Caco-2 (cell line): ENCODE measurements at regions not wholly inside any gene's neighbourhood (a gene's known extent, or its start where the extent isn't known, plus 50 kb on each side); places are given as distances from the start of the nearest gene placed in this dataset.

Experiments used
- BruUV-seq: library from RNA; stranded (reverse); fragments of 400-500 nt; replicated peaks from 2 replicates; lab custom pipeline; 2021; lab: Mats Ljungman, UMichigan
- CTCF ChIA-PET: fragments of 300-600 bp; sonication (Branson Sonifier 250); formaldehyde crosslinking; loops from one replicate; lab custom pipeline; 2022; ENCODE audit warnings: antibody characterized with exemption; lab: Charles Lee
- POLR2A ChIA-PET: fragments of 300-600 bp; sonication (Branson Sonifier 250); formaldehyde crosslinking; loops from one replicate; lab custom pipeline; 2022; ENCODE audit warnings: antibody characterized with exemption; lab: Charles Lee
- DNase-seq, 2 experiments: peaks; one replicate each; pipeline versions ENCODE4 v3.0.0 to v3.0.0-alpha.2; 2020 to 2022
- H3K27me3 ChIP-seq: replicated peaks from 2 replicates; pipeline ENCODE4 v1.6.0; 2011; ENCODE audit warnings: low read length; ENCODE audit not compliant: control insufficient read depth, insufficient read depth
- H3K36me3 ChIP-seq: 2 replicates; pipeline ENCODE4 v1.5.1; 2011; ENCODE audit warnings: low read length; ENCODE audit not compliant: control insufficient read depth, insufficient read depth
- H3K4me1 ChIP-seq: fragments of 250-450 bp; sonication (Bioruptor Pico); 2 replicates; pipeline ENCODE4 v1.5.1; 2020; ENCODE audit warnings: mild to moderate bottlenecking
- H3K4me3 ChIP-seq: 2 replicates; pipeline ENCODE4 v1.5.1; 2011; ENCODE audit warnings: low read depth, mild to moderate bottlenecking, control low read depth, low read length
- H3K9me3 ChIP-seq: fragments of 250-450 bp; sonication (Bioruptor Pico); 2 replicates; pipeline ENCODE4 v1.5.1; 2020; ENCODE audit warnings: mild to moderate bottlenecking, moderate library complexity
- H3K27ac Mint-ChIP-seq: one replicate; pipeline ENCODE4 v1.8.0; 2022; ENCODE audit warnings: mixed read lengths; ENCODE audit not compliant: unreplicated experiment
- H3K27me3 Mint-ChIP-seq: one replicate; pipeline ENCODE4 v1.8.0; 2022; ENCODE audit warnings: mixed read lengths; ENCODE audit not compliant: insufficient read depth, unreplicated experiment
- H3K36me3 Mint-ChIP-seq: one replicate; pipeline ENCODE4 v1.8.0; 2022; ENCODE audit warnings: mild to moderate bottlenecking, mixed read lengths; ENCODE audit not compliant: insufficient read depth, unreplicated experiment
- H3K4me1 Mint-ChIP-seq: one replicate; pipeline ENCODE4 v1.8.0; 2022; ENCODE audit warnings: low read depth, mixed read lengths; ENCODE audit not compliant: unreplicated experiment
- H3K4me3 Mint-ChIP-seq: one replicate; pipeline ENCODE4 v1.8.0; 2022; ENCODE audit warnings: mild to moderate bottlenecking, moderate library complexity, mixed read lengths; ENCODE audit not compliant: unreplicated experiment
- H3K9me3 Mint-ChIP-seq: one replicate; pipeline ENCODE4 v1.8.0; 2022; ENCODE audit warnings: mixed read lengths; ENCODE audit not compliant: unreplicated experiment
- intact Hi-C: fragments of 100-400 bp; cut with micrococcal nuclease; formaldehyde crosslinking; loops from one replicate; pipeline ENCODE4 v1.10.0; 2022; ENCODE audit not compliant: unreplicated experiment
- TF ChIP-seq, protein P1 (sequence below), 2 experiments: fragments of 200-600 bp in 1 of 2; IDR thresholded peaks; 1 replicate in 1 of 2; 2 replicates in 1 of 2; pipeline versions ENCODE4 v1.5.1 to v1.8.0; 2011 to 2022; ENCODE audit warnings: antibody characterized with exemption in 1 of 2, control low read depth in 1 of 2, inconsistent platforms in 1 of 2, low read depth in 1 of 2, low read length in 1 of 2, mild to moderate bottlenecking in 1 of 2, moderate library complexity in 1 of 2; ENCODE audit not compliant: insufficient read depth in 1 of 2, severe bottlenecking in 1 of 2, unreplicated experiment in 1 of 2

DNA sequence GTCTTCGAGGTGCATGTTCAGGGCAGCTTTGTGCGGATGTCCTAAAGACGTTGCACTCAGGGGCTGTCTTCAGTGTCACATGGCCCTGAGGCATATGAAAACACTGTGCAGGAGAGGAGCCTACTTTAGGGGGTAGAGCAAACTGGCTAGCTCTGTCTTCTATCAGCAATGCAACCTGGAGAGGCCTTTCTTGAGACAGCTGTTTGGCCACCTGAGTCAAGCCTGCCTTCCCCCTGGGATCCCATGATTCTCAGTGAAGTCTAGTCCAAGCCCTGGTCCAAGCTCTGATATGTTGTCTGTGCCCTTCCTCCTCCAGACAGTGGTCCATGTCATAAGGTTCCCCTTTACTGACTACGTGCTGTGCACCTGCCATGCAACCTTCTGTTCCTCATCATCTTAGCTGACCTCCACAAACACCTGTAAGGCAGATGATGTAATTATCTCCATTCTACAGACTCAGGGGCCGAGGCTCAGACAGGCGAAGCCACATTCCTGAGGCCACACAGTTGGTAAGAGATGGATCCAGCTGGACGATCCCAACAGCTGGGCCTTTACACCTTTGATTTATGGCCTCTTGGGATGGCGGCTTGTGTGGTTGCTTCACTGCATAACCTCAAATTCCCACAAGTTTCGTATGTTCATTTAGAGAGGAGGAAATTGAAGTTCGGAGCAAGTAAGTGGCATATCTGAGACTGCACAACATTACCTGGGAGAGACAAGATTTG lies 109.9 kb downstream of the COPS8 start:
- TF ChIP-seq, protein P1, sequence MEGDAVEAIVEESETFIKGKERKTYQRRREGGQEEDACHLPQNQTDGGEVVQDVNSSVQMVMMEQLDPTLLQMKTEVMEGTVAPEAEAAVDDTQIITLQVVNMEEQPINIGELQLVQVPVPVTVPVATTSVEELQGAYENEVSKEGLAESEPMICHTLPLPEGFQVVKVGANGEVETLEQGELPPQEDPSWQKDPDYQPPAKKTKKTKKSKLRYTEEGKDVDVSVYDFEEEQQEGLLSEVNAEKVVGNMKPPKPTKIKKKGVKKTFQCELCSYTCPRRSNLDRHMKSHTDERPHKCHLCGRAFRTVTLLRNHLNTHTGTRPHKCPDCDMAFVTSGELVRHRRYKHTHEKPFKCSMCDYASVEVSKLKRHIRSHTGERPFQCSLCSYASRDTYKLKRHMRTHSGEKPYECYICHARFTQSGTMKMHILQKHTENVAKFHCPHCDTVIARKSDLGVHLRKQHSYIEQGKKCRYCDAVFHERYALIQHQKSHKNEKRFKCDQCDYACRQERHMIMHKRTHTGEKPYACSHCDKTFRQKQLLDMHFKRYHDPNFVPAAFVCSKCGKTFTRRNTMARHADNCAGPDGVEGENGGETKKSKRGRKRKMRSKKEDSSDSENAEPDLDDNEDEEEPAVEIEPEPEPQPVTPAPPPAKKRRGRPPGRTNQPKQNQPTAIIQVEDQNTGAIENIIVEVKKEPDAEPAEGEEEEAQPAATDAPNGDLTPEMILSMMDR (IDR thresholded peaks at IDR 0.05; ENCODE audit: insufficient read depth in 1 of 2, low read depth in 1 of 2, low read length in 1 of 2, severe bottlenecking in 1 of 2, unreplicated experiment in 1 of 2), result no peak
- no TSS peak for BruUV-seq
- H3K27ac Mint-ChIP-seq, result no peak overlapping the region
- intact Hi-C loops, result no loop called here
- no peaks in the 10 kb centered on the region for H3K36me3 ChIP-seq
- H3K4me3 Mint-ChIP-seq, result no peak overlapping the region
- no peaks in the 10 kb centered on the region for H3K27me3 ChIP-seq
- DNase-seq, result peak; percentile 2 to 40
- peaks cover 7% of the 10 kb centered on the region for H3K27me3 Mint-ChIP-seq
- no peak overlapping the region for H3K4me3 ChIP-seq
- POLR2A ChIA-PET, result no interaction called here
- CTCF ChIA-PET, result no interaction called here
- H3K4me1 Mint-ChIP-seq, result no peaks in the 10 kb centered on the region
- no peaks in the 10 kb centered on the region for H3K4me1 ChIP-seq
- H3K36me3 Mint-ChIP-seq, result no peaks in the 10 kb centered on the region
- H3K9me3 Mint-ChIP-seq, result peaks cover 4% of the 10 kb centered on the region
- no peaks in the 10 kb centered on the region; the same call in 1 of the 2 replicates for H3K9me3 ChIP-seq

DNA sequence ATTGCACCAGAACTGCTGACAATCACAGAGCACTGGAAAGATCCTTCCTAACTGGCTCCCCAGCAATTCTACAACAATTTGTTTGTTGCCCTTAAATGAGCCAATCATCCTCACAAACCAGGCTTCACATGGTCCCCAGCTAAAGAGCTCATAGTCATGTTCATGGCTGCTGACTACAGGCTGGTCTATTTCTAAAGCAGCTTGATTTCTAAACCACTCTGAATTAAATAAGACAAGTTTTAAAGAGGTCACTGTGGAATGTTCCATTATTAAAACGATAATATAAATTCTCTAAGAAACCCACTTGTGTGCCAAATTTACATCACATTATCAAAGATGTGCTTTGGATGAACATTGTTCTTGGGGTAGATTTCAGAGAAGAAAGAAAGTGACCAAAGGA lies 110.7 kb downstream of the COPS8 start:
- POLR2A ChIA-PET, result no interaction called here
- no peaks in the 10 kb centered on the region for H3K4me1 ChIP-seq
- TF ChIP-seq, protein P1 (IDR thresholded peaks at IDR 0.05; ENCODE audit: insufficient read depth in 1 of 2, low read depth in 1 of 2, low read length in 1 of 2, severe bottlenecking in 1 of 2, unreplicated experiment in 1 of 2), result no peak
- H3K36me3 ChIP-seq, result no peaks in the 10 kb centered on the region
- no peaks in the 10 kb centered on the region for H3K36me3 Mint-ChIP-seq
- H3K27me3 Mint-ChIP-seq, result peaks cover 7% of the 10 kb centered on the region
- no peak overlapping the region for H3K4me3 ChIP-seq
- H3K4me1 Mint-ChIP-seq, result no peaks in the 10 kb centered on the region
- no TSS peak for BruUV-seq
- peaks cover 8% of the 10 kb centered on the region for H3K9me3 Mint-ChIP-seq
- DNase-seq, result no peak
- H3K27ac Mint-ChIP-seq, result no peak overlapping the region
- intact Hi-C loops, result no loop called here
- CTCF ChIA-PET, result no interaction called here
- no peaks in the 10 kb centered on the region; the same call in 1 of the 2 replicates for H3K9me3 ChIP-seq
- no peaks in the 10 kb centered on the region for H3K27me3 ChIP-seq
- H3K4me3 Mint-ChIP-seq, result no peak overlapping the region

DNA sequence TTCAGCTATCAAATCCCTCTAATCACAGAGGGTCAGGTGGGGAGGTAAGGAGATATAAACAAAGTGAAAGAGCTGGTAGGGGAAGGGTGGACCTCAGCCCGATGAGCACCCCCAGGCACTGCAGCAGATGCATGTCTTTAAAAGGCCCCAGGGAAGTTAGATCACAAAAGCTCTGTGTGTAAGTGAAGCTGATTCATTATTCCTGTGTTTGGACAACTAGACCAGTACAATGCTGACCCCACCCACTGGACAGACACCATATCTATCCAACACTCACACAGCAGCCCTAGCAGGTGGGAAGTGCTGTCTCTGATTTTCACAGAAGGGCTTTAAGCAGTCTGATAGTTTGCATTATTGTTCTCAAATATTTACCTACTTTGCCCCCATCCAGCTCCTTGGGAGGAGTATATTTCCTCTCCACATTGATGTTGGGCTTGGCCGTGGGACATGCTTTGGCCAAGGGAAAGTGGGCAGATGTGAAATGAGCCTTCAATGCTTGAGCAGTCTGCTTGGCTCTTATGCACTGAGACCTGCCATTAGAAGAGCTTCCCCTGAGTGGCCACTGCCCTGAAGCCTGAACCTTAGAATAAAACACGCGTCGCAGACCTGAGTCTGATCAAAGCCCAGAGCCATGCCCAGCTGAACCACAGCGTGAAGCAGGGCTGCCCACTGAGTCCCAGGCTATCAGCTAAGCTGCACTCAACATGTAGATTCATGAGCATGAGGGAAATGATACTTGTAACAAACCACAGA lies 111.4 kb downstream of the COPS8 start:
- ChIA-PET CTCF (no interaction called here), POLR2A (no interaction called here)
- H3K4me3 Mint-ChIP-seq, result no peak overlapping the region
- H3K9me3 ChIP-seq, result no peaks in the 10 kb centered on the region; the same call in 1 of the 2 replicates
- H3K27me3 Mint-ChIP-seq, result peaks cover 7% of the 10 kb centered on the region
- no peak for DNase-seq
- H3K27ac Mint-ChIP-seq, result no peak overlapping the region
- H3K9me3 Mint-ChIP-seq, result peaks cover 8% of the 10 kb centered on the region
- TF ChIP-seq, protein P1 (IDR thresholded peaks at IDR 0.05; ENCODE audit: insufficient read depth in 1 of 2, low read depth in 1 of 2, low read length in 1 of 2, severe bottlenecking in 1 of 2, unreplicated experiment in 1 of 2), result no peak
- no peaks in the 10 kb centered on the region for H3K36me3 ChIP-seq
- no peaks in the 10 kb centered on the region for H3K27me3 ChIP-seq
- BruUV-seq, result no TSS peak
- peaks cover 2% of the 10 kb centered on the region; the same call in 1 of the 2 replicates for H3K4me1 ChIP-seq
- H3K4me1 Mint-ChIP-seq, result no peaks in the 10 kb centered on the region
- no peak overlapping the region for H3K4me3 ChIP-seq
- intact Hi-C loops, result no loop called here
- H3K36me3 Mint-ChIP-seq, result no peaks in the 10 kb centered on the region
